Hepatocyte (in vitro differentiated cells): ENCODE measurements at regions not wholly inside any gene's neighbourhood (a gene's known extent, or its start where the extent isn't known, plus 50 kb on each side); places are given as distances from the start of the nearest gene placed in this dataset.

Source experiments
- EZH2 ChIP-seq: fragments of 200-600 bp; sonication (generic); IDR thresholded peaks from 2 replicates; pipeline ENCODE4 v1.6.1; 2016; ENCODE audit warnings: antibody characterized with exemption, mild to moderate bottlenecking, borderline replicate concordance
- EZH2phosphoT487 ChIP-seq: fragments of 200-600 bp; sonication (generic); IDR thresholded peaks from one replicate; pipeline ENCODE4 v1.6.1; 2018; ENCODE audit warnings: antibody characterized with exemption, mild to moderate bottlenecking, low read depth, moderate library complexity; ENCODE audit not compliant: unreplicated experiment, severe bottlenecking
- TF ChIP-seq, protein P1 (sequence below): fragments of 200-600 bp; sonication (generic); IDR thresholded peaks from 2 replicates; pipeline ENCODE4 v1.5.1; 2016; ENCODE audit warnings: antibody characterized with exemption, mild to moderate bottlenecking; ENCODE audit not compliant: poor library complexity

DNA sequence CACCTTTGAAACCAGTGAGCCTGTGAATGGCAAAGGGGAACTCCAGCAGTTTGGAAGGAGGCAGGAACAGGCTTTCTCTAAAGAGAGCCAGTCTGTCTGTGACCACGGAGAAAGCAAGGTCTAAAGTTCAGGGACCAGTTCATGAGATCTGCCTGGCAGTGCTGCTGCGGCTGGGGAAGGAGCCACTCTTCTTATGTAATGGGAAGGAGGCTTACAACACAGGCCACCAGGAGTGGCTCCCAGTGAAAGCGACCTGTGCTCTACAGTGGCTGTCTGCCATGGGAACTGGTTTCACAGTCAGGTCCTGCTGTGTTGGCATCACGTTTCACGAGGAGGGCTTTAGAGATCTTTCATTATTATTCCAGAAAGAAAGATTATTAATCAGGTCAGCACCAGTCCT is 291.9 kb upstream of the PRDM1 start:
- TF ChIP-seq, protein P1, sequence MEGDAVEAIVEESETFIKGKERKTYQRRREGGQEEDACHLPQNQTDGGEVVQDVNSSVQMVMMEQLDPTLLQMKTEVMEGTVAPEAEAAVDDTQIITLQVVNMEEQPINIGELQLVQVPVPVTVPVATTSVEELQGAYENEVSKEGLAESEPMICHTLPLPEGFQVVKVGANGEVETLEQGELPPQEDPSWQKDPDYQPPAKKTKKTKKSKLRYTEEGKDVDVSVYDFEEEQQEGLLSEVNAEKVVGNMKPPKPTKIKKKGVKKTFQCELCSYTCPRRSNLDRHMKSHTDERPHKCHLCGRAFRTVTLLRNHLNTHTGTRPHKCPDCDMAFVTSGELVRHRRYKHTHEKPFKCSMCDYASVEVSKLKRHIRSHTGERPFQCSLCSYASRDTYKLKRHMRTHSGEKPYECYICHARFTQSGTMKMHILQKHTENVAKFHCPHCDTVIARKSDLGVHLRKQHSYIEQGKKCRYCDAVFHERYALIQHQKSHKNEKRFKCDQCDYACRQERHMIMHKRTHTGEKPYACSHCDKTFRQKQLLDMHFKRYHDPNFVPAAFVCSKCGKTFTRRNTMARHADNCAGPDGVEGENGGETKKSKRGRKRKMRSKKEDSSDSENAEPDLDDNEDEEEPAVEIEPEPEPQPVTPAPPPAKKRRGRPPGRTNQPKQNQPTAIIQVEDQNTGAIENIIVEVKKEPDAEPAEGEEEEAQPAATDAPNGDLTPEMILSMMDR: no peak
- TF ChIP-seq EZH2 (no peak), EZH2phosphoT487 (no peak)
